GM18519 (cell line): ENCODE measurements at regions not wholly inside any gene's neighbourhood (a gene's known extent, or its start where the extent isn't known, plus 50 kb on each side); places are given as distances from the start of the nearest gene placed in this dataset.
"Not testable (repeated sequence)": the region's sequence is repeated elsewhere in the genome, so short reads cannot be mapped to it uniquely, and the experiment has no call there.

ENCODE experiments used
- ATAC-seq: cut with Tn5 transposase; IDR thresholded peaks from one replicate; pipeline ENCODE4 v1.9.1; 2021; ENCODE audit warnings: mild to moderate bottlenecking, moderate library complexity; ENCODE audit not compliant: unreplicated experiment, low FRiP score

- peak; percentile 89 for ATAC-seq
These were observed 146.2 kb upstream of the ECI2 start for GRCh38 chr6:4281341-4282293.

GRCh38 chr6:4280707-4281106 lies 145.3 kb upstream of the ECI2 start:
- ATAC-seq = no peak

- no peak for ATAC-seq
These were observed 144.7 kb upstream of the ECI2 start for GRCh38 chr6:4280031-4280430.

- no peak for ATAC-seq
These were observed 139.2 kb upstream of the ECI2 start for GRCh38 chr6:4274382-4275082.

- no peak for ATAC-seq
These were observed 137.6 kb upstream of the ECI2 start for GRCh38 chr6:4272996-4273395.

- no peak for ATAC-seq
These were observed 136.5 kb upstream of the ECI2 start for GRCh38 chr6:4271761-4272470.

- ATAC-seq = no peak
These were observed 135.4 kb upstream of the ECI2 start for GRCh38 chr6:4270776-4271175.

- ATAC-seq = no peak
These were observed 134.6 kb upstream of the ECI2 start for GRCh38 chr6:4270001-4270400.

- ATAC-seq = no peak
These were observed 132.8 kb upstream of the ECI2 start for GRCh38 chr6:4268171-4268570.

- no peak for ATAC-seq
These were observed 130.4 kb upstream of the ECI2 start for GRCh38 chr6:4265740-4266139.

- no peak for ATAC-seq
These were observed 129.2 kb upstream of the ECI2 start for GRCh38 chr6:4264601-4265000.

GRCh38 chr6:4264081-4264480 lies 128.7 kb upstream of the ECI2 start:
- ATAC-seq = no peak

GRCh38 chr6:4262526-4262925 lies 127.2 kb upstream of the ECI2 start:
- ATAC-seq = no peak

- no peak for ATAC-seq
These were observed 124.0 kb upstream of the ECI2 start for GRCh38 chr6:4259391-4259790.

- no peak for ATAC-seq
These were observed 123.4 kb upstream of the ECI2 start for GRCh38 chr6:4258733-4259132.

GRCh38 chr6:4256969-4257368 lies 121.6 kb upstream of the ECI2 start:
- ATAC-seq = no peak

GRCh38 chr6:4253604-4254231 lies 118.3 kb upstream of the ECI2 start:
- no peak for ATAC-seq

- ATAC-seq = not testable (repeated sequence)
These were observed 117.1 kb upstream of the ECI2 start for GRCh38 chr6:4252445-4252844.

GRCh38 chr6:4250645-4251044 lies 115.3 kb upstream of the ECI2 start:
- no peak for ATAC-seq

- not testable (repeated sequence) for ATAC-seq
These were observed 108.5 kb upstream of the ECI2 start for GRCh38 chr6:4243832-4244231.

- ATAC-seq = no peak
These were observed 107.9 kb upstream of the ECI2 start for GRCh38 chr6:4243237-4243636.
